G401.6 (cell line): ENCODE measurements at regions not wholly inside any gene's neighbourhood (a gene's known extent, or its start where the extent isn't known, plus 50 kb on each side); places are given as distances from the start of the nearest gene placed in this dataset.

Experiments
- FAIRE-seq: peaks from 2 replicates; lab custom pipeline; 2012; peaks lifted over from hg19 to GRCh38; lab: Jason Lieb, UNC

GRCh38 chr19:31223740-31224534 is 125.3 kb downstream of the TSHZ3 start:
- FAIRE-seq, result no peak

DNA sequence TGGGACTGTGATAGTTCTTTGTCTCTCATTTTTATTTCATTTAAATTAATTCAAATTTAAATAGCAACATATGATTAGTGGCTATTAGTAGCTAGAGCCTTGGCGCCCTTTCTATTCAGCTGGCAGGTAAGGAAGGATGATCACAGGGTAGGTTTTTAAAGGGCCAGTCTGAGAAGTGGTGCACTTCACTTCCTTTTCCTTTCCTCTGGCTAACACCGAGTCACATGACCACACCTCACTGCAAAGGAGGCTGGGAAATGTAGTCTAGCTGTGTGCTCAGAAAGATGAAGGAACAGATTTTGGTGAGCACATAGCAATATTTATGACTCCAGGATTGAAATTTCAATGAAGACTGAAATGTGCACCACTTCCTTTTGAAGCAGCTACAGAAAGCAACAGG is 128.7 kb downstream of the TSHZ3 start:
- no peak for FAIRE-seq

GRCh38 chr19:31214997-31215396 is 134.2 kb downstream of the TSHZ3 start:
- FAIRE-seq, result no peak

DNA sequence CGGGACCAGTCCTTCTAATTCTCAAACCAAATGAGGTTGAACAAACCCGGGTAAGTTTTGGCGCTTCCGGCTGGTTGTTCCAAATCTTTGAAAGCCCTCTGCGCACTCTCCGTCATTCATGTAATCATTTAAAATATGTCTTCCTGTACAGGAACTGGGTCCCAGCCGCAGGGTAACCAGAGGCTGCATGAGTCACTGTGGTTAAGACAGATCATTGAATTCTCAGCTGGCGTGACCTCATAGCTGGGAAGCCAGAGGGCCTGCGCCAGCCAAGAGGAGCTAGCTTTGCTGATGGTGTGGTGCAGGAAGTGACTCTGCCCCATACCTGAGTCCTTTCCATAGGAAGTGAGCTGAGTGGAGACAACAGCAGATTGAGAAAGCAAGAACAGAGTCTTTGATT is 135.2 kb downstream of the TSHZ3 start:
- no peak for FAIRE-seq

GRCh38 chr19:31211088-31211487 is 138.1 kb downstream of the TSHZ3 start:
- no peak for FAIRE-seq

DNA sequence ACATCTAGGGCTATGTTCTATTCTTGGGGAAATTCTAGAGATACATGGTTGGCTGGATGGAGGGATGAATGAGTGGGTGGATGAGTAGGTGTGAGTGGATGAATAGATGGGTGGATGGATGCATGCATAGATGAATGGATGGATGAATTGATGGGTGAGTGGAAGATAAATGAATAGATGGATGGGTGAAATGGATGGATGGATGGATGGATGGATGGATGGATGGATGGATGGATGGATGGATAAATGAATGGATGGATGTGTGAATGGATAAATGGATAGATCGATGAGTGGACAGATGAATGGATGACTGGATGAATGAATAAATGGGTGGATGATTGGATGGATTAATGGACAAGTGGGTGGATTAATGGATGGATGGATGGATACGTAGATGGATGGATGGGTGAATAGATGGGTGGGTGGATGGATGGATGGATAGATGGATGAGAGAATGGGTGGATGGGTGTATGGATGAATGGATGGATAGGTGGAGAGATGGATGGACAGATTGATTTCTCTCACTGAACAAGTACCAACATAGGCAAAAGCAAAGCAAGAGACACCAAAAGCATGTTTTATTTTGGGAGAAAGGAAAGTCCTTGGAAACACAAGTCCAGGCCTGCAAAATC is 143.2 kb downstream of the TSHZ3 start:
- FAIRE-seq, result no peak

GRCh38 chr19:31204115-31204514 is 145.1 kb downstream of the TSHZ3 start:
- no peak for FAIRE-seq

GRCh38 chr19:31185261-31185660 is 164.0 kb downstream of the TSHZ3 start:
- FAIRE-seq, result no peak

DNA sequence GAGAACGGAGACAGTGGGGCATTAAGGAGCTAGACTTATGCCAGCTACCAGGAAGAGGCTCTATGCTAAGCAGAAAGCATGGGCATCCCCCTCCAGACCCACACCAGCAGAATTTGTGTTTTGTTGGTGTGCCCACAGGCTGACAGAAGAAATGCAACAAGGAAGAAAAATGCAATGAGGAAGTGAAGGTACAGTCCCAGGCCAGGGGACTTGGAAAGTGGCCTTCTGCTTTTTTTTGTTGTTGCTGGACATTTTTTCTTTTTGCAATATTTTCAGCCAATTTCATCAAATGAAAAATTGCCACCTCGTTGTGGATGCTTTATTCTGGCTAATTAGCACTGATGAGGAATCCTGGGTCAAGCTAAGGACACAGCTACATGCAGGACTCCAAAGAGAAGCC is 167.7 kb downstream of the TSHZ3 start:
- FAIRE-seq, result no peak

DNA sequence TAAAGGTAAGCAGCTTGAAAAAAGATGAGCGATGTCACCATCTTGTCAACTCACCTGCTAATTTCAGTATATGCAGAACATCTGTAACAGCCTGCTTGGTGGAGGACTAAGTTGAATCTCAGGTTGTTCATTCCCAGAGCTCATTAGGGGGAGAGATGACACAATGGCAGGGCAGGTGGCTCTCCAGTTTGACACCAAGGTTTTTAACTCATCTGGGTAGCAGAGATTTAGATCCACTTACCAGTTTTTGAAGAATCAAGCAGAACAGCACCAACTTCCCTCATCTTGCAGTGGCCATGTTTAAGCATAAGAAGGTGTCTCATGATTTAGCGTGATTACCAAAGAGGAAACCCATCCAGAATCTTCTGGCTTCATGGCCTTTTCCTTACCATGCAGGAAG is 168.3 kb downstream of the TSHZ3 start:
- FAIRE-seq, result no peak

DNA sequence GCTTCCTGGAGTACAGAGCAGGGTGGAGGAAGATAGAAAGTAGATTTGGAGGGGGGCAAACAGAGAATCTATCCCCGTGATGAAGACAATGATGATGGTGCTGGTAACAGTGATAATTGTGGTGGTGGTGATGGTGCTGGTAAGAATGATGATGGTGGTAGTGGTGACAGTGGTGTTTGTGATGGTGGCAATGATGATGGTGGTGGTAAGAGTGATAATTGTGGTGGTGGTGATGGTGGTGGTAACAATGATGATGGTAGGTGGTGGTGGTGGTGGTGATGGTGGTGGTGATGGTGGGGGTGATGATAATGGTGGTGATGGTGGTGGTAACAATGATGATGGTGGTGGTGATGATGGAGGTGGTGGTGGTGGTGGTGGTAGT is 169.8 kb downstream of the TSHZ3 start:
- no peak for FAIRE-seq

DNA sequence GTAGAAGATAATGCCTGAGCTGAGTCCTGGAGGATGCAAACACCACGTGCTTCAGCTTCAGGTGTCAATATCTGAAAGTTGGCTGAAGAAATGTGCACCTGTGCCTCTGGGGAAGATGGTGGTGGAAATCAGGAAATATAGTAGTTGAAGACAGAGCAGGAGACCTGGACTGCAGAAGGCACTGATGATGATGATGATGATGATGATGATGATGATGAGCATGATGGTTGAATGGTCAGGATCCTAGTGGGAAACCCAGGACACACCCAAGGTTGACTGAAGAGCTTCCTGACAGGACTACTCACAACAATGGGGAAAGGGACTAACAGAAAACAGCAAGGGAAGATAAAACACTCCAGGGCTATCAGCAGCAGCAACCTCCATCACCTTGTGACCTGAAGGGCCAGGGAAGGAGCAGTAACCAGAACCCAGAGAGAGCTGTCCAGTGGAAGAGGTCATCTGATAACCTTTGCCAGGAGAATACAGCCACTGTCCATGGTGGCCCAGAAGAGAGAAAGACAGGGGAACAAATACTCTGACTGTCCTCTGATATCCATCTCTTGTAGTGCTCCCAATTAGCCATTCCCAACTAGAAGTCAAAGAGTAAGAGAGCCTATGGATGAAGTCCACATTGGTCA is 170.3 kb downstream of the TSHZ3 start:
- FAIRE-seq, result no peak

DNA sequence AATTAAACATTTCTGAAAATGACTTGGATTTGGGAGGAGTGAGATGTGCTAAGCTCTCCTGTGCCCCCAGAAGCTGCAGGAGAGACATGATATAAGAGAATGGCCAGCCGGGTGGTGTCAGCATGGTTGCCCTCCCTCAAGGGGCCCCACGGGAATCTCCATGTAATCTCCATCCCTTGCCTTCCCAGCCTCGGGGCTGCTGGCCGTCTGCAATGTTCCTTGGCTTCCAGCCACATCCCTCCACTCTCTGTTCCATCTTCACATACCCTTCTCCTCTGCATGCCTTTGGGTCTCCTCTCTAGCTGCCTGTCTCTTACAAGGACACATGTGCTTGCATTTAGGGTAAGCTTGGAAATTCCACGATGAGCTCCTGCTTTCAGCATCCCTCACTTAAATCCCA is 172.0 kb downstream of the TSHZ3 start:
- FAIRE-seq, result no peak

DNA sequence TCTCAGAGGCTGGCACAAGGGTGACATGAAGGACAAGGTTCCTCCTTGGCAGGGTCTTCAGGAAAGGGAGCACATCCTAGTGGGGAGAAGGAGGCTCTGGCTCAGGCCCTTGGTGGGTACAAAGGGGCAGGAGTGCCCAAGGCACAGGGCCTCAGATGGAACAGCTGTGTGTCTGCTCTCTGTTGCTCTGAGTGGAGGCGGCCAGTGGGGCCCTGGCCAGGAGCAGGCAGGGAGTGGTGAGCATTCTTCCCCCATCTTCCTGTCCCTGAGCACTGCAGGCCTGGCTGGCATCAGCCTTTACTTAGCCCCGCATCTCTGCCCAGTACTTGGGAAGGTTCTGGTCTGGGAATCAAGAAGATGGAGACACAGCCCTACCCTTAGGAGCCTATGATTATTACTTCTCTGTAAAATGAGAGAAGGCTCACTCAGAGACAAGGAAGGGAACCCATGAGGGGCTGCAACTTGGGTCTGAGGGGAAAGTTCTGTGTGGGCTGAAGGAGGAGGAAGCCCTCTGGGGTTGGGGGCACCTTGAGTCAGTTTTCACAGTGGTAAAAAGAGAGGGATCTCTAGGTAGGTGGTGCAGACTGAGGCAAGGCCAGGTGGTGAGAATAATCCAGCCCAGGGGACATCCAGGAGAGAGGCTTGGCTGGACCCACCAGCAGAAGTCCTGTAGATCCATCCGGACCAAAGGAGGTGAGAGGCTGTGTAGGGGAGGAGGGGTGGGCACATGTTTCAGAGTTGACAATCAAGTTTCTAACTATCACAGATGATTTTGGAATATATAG is 173.5 kb downstream of the TSHZ3 start:
- FAIRE-seq, result no peak

DNA sequence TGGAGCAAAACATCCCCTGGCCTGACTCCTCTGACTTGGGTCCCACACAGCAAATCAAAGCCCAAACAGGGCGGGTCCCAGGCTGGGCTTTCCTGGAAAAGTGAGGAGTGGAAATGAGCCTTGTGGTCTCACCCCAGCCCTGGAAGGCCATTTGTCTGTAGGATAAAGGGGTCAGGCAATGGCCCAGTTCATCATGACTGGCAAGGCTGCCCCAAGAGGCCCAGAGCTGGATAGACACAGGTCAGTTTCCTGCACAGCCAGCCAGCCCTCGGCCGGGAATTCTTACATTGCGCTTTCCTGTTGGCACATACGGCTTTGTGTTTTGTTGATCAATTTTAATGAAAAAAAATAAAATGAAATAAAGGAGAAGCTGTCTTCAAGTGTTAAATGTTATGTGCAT is 174.3 kb downstream of the TSHZ3 start:
- FAIRE-seq, result no peak

DNA sequence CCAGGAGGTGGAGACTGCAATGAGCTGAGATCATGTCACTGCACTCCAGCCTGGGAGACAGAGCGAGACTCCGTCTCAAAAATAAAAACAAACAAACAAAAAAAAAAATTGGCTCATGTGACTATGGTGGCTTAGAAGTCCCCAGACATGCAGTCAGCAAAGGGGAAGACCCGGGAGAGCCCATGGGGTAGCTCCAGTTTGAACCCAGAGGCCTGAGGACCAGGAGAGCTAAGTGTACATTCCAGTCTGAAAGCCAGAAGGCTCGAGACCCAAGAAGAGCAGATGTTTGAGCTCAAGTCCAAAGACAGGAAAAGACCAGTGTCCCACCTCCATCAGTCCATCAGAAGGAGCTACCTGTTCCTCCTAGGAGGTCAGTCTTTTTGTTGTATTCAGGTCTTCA is 175.2 kb downstream of the TSHZ3 start:
- no peak for FAIRE-seq

GRCh38 chr19:31171936-31172335 is 177.3 kb downstream of the TSHZ3 start:
- no peak for FAIRE-seq

GRCh38 chr19:31170046-31170445 is 179.2 kb downstream of the TSHZ3 start:
- FAIRE-seq, result no peak

- no peak for FAIRE-seq
These were observed 181.1 kb downstream of the TSHZ3 start for GRCh38 chr19:31168106-31168625.

DNA sequence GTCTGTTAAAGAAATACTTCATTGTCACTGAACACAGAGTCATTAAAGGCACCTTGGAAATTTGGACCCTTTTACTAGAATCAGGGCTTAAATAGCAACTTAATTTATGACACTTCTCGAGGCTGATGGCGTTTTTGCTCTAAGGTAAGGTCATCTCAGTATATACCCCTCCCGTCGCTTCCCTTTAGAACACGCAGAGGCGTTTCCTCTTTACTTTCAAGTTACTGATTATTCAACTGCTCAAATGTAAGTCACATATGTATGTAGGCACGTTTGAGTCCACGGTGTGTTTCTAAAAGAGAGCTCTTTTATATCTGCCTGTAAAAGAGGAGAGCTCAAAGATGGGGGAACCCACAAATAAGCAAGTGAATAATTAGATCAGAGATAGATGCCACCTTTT is 181.5 kb downstream of the TSHZ3 start:
- no peak for FAIRE-seq

- FAIRE-seq, result no peak
These were observed 183.0 kb downstream of the TSHZ3 start for GRCh38 chr19:31166206-31166605.

DNA sequence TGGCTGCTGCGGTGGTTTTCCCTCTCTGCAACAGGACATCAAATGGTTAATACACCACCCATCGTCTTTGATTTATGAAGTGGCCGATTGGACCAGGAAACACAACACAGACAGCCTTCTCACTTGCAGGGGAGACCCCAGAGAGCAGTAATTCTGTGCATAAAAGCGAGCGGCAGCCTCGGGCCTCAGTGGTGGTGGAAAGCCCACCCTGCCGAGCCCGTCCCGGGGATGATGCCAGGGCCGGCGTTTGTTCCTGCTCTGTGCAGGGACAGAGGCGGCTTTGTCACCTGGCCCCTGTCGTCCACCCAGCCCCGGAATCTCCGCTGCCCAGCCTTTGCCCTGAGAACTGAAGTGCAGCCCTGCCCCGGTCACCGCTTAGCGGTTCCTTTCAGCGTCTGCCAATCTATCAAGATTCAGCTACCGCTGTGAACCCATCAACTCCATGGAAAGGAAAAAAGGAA is 184.4 kb downstream of the TSHZ3 start:
- FAIRE-seq, result no peak
